ENCODE measurements at regions not wholly inside any gene's neighbourhood (a gene's known extent, or its start where the extent isn't known, plus 50 kb on each side); places are given as distances from the start of the nearest gene placed in this dataset.

GRCh38 chr4:140316799-140317198, 56.6 kb upstream of the SCOC start:
- Histone ChIP-seq H3K27ac (ENCODE audit: low read depth, low read length) (no peak overlapping the region), H3K9ac (ENCODE audit: extremely low read depth, low read length, poor library complexity, severe bottlenecking) (no peak overlapping the region), H3K36me3 (ENCODE audit: control insufficient read depth, insufficient read depth, low read length) (no peaks in the 10 kb centered on the region), H3K4me1 (ENCODE audit: control insufficient read depth, insufficient read depth, low read length) (peaks cover 10% of the 10 kb centered on the region), H3K27me3 (ENCODE audit: control insufficient read depth, insufficient read depth, low read length, poor library complexity, severe bottlenecking) (no peaks in the 10 kb centered on the region), H3K4me3 (ENCODE audit: low read length) (no peak overlapping the region), H3K9me3 (ENCODE audit: control insufficient read depth, low read length) (peaks cover 11% of the 10 kb centered on the region)
- Mint-ChIP-seq H3K27me3 (ENCODE audit: insufficient read depth) (peaks cover 40% of the 10 kb centered on the region), H3K36me3 (ENCODE audit: low read depth) (peaks cover 3% of the 10 kb centered on the region), H3K4me3 (no peak overlapping the region), H3K4me1 (peaks cover 30% of the 10 kb centered on the region), H3K9me3 (peaks cover 15% of the 10 kb centered on the region), H3K27ac (peak overlapping the region; percentile 38)
- peak; percentile 35 for DNase-seq
- 80 to 86% methylated on average over 1 to 5 of the region's 5 CpGs for WGBS, 2 experiments (ENCODE audit: insufficient coverage in 1 of 2, insufficient read length in 1 of 2)
- no peak for TF ChIP-seq CTCF (conservative IDR thresholded peaks at IDR 0.05)

- Mint-ChIP-seq H3K4me1 (peaks cover 30% of the 10 kb centered on the region), H3K27ac (no peak overlapping the region), H3K4me3 (no peak overlapping the region), H3K9me3 (peaks cover 8% of the 10 kb centered on the region), H3K27me3 (ENCODE audit: insufficient read depth) (peaks cover 39% of the 10 kb centered on the region), H3K36me3 (ENCODE audit: low read depth) (peaks cover 3% of the 10 kb centered on the region)
- Histone ChIP-seq H3K9ac (ENCODE audit: extremely low read depth, low read length, poor library complexity, severe bottlenecking) (no peak overlapping the region), H3K27ac (ENCODE audit: low read depth, low read length) (no peak overlapping the region), H3K27me3 (ENCODE audit: control insufficient read depth, insufficient read depth, low read length, poor library complexity, severe bottlenecking) (no peaks in the 10 kb centered on the region), H3K9me3 (ENCODE audit: control insufficient read depth, low read length) (peaks cover 3% of the 10 kb centered on the region), H3K4me1 (ENCODE audit: control insufficient read depth, insufficient read depth, low read length) (peaks cover 10% of the 10 kb centered on the region), H3K4me3 (ENCODE audit: low read length) (no peak overlapping the region), H3K36me3 (ENCODE audit: control insufficient read depth, insufficient read depth, low read length) (no peaks in the 10 kb centered on the region)
- WGBS, 2 experiments (ENCODE audit: insufficient coverage in 1 of 2, insufficient read length in 1 of 2): 13 to 17% methylated on average over 1 to 2 of the region's 2 CpGs
- DNase-seq: peak; percentile 68
- no peak for TF ChIP-seq CTCF (conservative IDR thresholded peaks at IDR 0.05)
Measured at GRCh38 chr4:140315970-140316369, 57.5 kb upstream of the SCOC start.

GRCh38 chr4:140315438-140315837, 58.0 kb upstream of the SCOC start:
- DNase-seq: peak; percentile 29
- H3K36me3 ChIP-seq (ENCODE audit: control insufficient read depth, insufficient read depth, low read length): no peaks in the 10 kb centered on the region
- Mint-ChIP-seq H3K9me3 (peaks cover 6% of the 10 kb centered on the region), H3K27ac (no peak overlapping the region), H3K4me3 (no peak overlapping the region), H3K36me3 (ENCODE audit: low read depth) (peaks cover 3% of the 10 kb centered on the region), H3K27me3 (ENCODE audit: insufficient read depth) (peaks cover 44% of the 10 kb centered on the region), H3K4me1 (peaks cover 28% of the 10 kb centered on the region)
- no peak overlapping the region for H3K27ac ChIP-seq (ENCODE audit: low read depth, low read length)
- H3K9me3 ChIP-seq (ENCODE audit: control insufficient read depth, low read length): no peaks in the 10 kb centered on the region
- no peak overlapping the region for H3K9ac ChIP-seq (ENCODE audit: extremely low read depth, low read length, poor library complexity, severe bottlenecking)
- no peak for TF ChIP-seq CTCF (conservative IDR thresholded peaks at IDR 0.05)
- no peak overlapping the region for H3K4me3 ChIP-seq (ENCODE audit: low read length)
- H3K27me3 ChIP-seq (ENCODE audit: control insufficient read depth, insufficient read depth, low read length, poor library complexity, severe bottlenecking): no peaks in the 10 kb centered on the region
- WGBS, 2 experiments (ENCODE audit: insufficient coverage in 1 of 2, insufficient read length in 1 of 2): 60 to 80% methylated on average over 1 to 2 of the region's 2 CpGs
- peaks cover 10% of the 10 kb centered on the region for H3K4me1 ChIP-seq (ENCODE audit: control insufficient read depth, insufficient read depth, low read length)
